H1 (cell line): ENCODE measurements at regions not wholly inside any gene's neighbourhood (a gene's known extent, or its start where the extent isn't known, plus 50 kb on each side); places are given as distances from the start of the nearest gene placed in this dataset.

Experiments used
- CTCF ChIA-PET: fragments of 300-600 bp; sonication (Branson Sonifier 250); formaldehyde crosslinking; loops from one replicate; lab custom pipeline; 2021; ENCODE audit not compliant: partially characterized antibody; lab: Charles Lee
- POLR2A ChIA-PET: fragments of 300-600 bp; sonication (Branson Sonifier 250); formaldehyde crosslinking; loops from one replicate; lab custom pipeline; 2021; ENCODE audit warnings: inconsistent platforms; ENCODE audit not compliant: partially characterized antibody; lab: Charles Lee
- DNase-seq, 2 experiments: peaks; one replicate each; pipeline versions ENCODE4 v3.0.0 to v3.0.0-alpha.2; 2010 to 2022; ENCODE audit warnings: low spot score in 2 of 2, low read depth in 1 of 2, mixed read lengths in 1 of 2
- FAIRE-seq: peaks from 2 replicates; lab custom pipeline; 2011; peaks lifted over from hg19 to GRCh38; lab: Jason Lieb, UNC
- H2AFZ ChIP-seq: 2 replicates; pipeline ENCODE4 v1.8.1; 2012; ENCODE audit warnings: low read length, inconsistent platforms
- H2AK5ac ChIP-seq: 2 replicates; pipeline ENCODE4 v1.6.1; 2013; ENCODE audit warnings: low read depth, low read length
- H2BK120ac ChIP-seq: replicated peaks from 2 replicates; pipeline ENCODE3; 2013; ENCODE audit warnings: low read depth, low read length, inconsistent platforms
- H2BK12ac ChIP-seq: 2 replicates; pipeline ENCODE4 v1.6.1; 2013; ENCODE audit warnings: low read depth, low read length
- H2BK15ac ChIP-seq: 2 replicates; pipeline ENCODE4 v1.6.1; 2013; ENCODE audit warnings: low read length
- H2BK20ac ChIP-seq: 2 replicates; pipeline ENCODE4 v1.6.1; 2013; ENCODE audit warnings: low read length
- H2BK5ac ChIP-seq: 2 replicates; pipeline ENCODE4 v1.6.1; 2013; ENCODE audit warnings: low read depth, low read length
- H3K14ac ChIP-seq: 2 replicates; pipeline ENCODE4 v1.6.1; 2013; ENCODE audit warnings: inconsistent platforms; ENCODE audit not compliant: insufficient read length
- H3K18ac ChIP-seq: 2 replicates; pipeline ENCODE4 v1.6.1; 2013; ENCODE audit warnings: low read length; ENCODE audit errors: extremely low read depth
- H3K23ac ChIP-seq: 2 replicates; pipeline ENCODE4 v1.6.1; 2013; ENCODE audit warnings: inconsistent platforms; ENCODE audit not compliant: insufficient read length
- H3K23me2 ChIP-seq: 2 replicates; pipeline ENCODE4 v1.6.1; 2013; ENCODE audit warnings: low read depth, low read length
- H3K27ac ChIP-seq: 2 replicates; pipeline ENCODE4 v1.6.1; 2011; ENCODE audit warnings: low read depth, low read length, inconsistent platforms
- H3K27me3 ChIP-seq, 4 experiments: replicated peaks in 1 of 4; 1 replicate in 1 of 4; 2 replicates in 3 of 4; pipeline versions ENCODE4 v1.6.1 to v1.8.1; 2011 to 2013; ENCODE audit warnings: low read length in 3 of 4, mild to moderate bottlenecking in 3 of 4, inconsistent platforms in 2 of 4, mixed read lengths in 2 of 4, moderate library complexity in 1 of 4; ENCODE audit not compliant: control insufficient read depth in 3 of 4, insufficient read depth in 3 of 4; ENCODE audit errors: extremely low read depth in 1 of 4
- H3K36me3 ChIP-seq, 4 experiments: 2 replicates each; pipeline versions ENCODE4 v1.6.1 to v1.8.1; 2011 to 2013; ENCODE audit warnings: mild to moderate bottlenecking in 4 of 4, low read length in 3 of 4, moderate library complexity in 2 of 4, control low read depth in 1 of 4, inconsistent platforms in 1 of 4; ENCODE audit not compliant: insufficient read depth in 4 of 4, control insufficient read depth in 2 of 4
- H3K4ac ChIP-seq: replicated peaks from 2 replicates; pipeline ENCODE3; 2013; ENCODE audit warnings: low read length, low read depth, mixed read lengths, inconsistent platforms; ENCODE audit not compliant: insufficient read length
- H3K4me1 ChIP-seq, 4 experiments: replicated peaks in 1 of 4; 1 replicate in 1 of 4; 2 replicates in 3 of 4; pipeline versions ENCODE4 v1.6.1 to v1.8.1; 2011 to 2013; ENCODE audit warnings: low read length in 3 of 4, inconsistent platforms in 2 of 4, mixed read lengths in 1 of 4; ENCODE audit not compliant: insufficient read depth in 4 of 4, control insufficient read depth in 3 of 4
- H3K4me2 ChIP-seq, 2 experiments: 2 replicates each; pipeline versions ENCODE4 v1.6.1 to v1.8.1; 2011 to 2013; ENCODE audit warnings: low read depth in 2 of 2, low read length in 2 of 2, control low read depth in 1 of 2, inconsistent platforms in 1 of 2, mild to moderate bottlenecking in 1 of 2; ENCODE audit not compliant: insufficient read depth in 1 of 2
- H3K4me3 ChIP-seq, 4 experiments: fragments of 200-600, 300-600 bp in 1 of 4; sonication (generic), shearing (Covaris generic), sonication (Bioruptor Twin) in 1 of 4; 2 replicates each; pipeline versions ENCODE4 v1.5.1 to v1.8.1; 2011 to 2016; ENCODE audit warnings: low read length in 4 of 4, low read depth in 3 of 4, control low read depth in 2 of 4, inconsistent platforms in 2 of 4, mild to moderate bottlenecking in 2 of 4, mixed read lengths in 1 of 4, moderate library complexity in 1 of 4; ENCODE audit not compliant: insufficient read depth in 2 of 4; ENCODE audit errors: extremely low read depth in 1 of 4
- H3K56ac ChIP-seq: replicated peaks from 2 replicates; pipeline ENCODE3; 2013; ENCODE audit warnings: low read depth, mild to moderate bottlenecking, mixed read lengths, low read length, inconsistent platforms; ENCODE audit not compliant: insufficient read length
- H3K79me1 ChIP-seq: 2 replicates; pipeline ENCODE4 v1.6.1; 2013; ENCODE audit warnings: low read depth, low read length, control low read depth
- H3K79me2 ChIP-seq, 2 experiments: 2 replicates each; pipeline versions ENCODE4 v1.6.1 to v1.8.1; 2012 to 2013; ENCODE audit warnings: low read length in 2 of 2, mild to moderate bottlenecking in 2 of 2, inconsistent platforms in 1 of 2; ENCODE audit not compliant: insufficient read depth in 2 of 2, control insufficient read depth in 1 of 2
- H3K9ac ChIP-seq, 4 experiments: replicated peaks in 1 of 4; 1 replicate in 1 of 4; 2 replicates in 3 of 4; pipeline versions ENCODE4 v1.6.1 to v1.8.1; 2011 to 2013; ENCODE audit warnings: low read depth in 3 of 4, low read length in 3 of 4, control low read depth in 2 of 4, mild to moderate bottlenecking in 2 of 4, moderate library complexity in 2 of 4, inconsistent platforms in 1 of 4; ENCODE audit errors: extremely low read depth in 1 of 4
- H3K9me3 ChIP-seq, 2 experiments: 2 replicates each; pipeline versions ENCODE4 v1.6.1 to v1.8.1; 2012 to 2013; ENCODE audit warnings: mild to moderate bottlenecking in 2 of 2, moderate library complexity in 2 of 2, control low read depth in 1 of 2, inconsistent platforms in 1 of 2, low read depth in 1 of 2, low read length in 1 of 2, mixed read lengths in 1 of 2; ENCODE audit not compliant: insufficient read depth in 2 of 2
- H4K20me1 ChIP-seq, 2 experiments: replicated peaks in 1 of 2; 2 replicates each; pipeline versions ENCODE3 to v1.8.1; 2011 to 2013; ENCODE audit warnings: inconsistent platforms in 2 of 2, low read length in 2 of 2, mild to moderate bottlenecking in 1 of 2; ENCODE audit not compliant: insufficient read depth in 2 of 2, control insufficient read depth in 1 of 2
- H4K5ac ChIP-seq: 2 replicates; pipeline ENCODE4 v1.6.1; 2013; ENCODE audit warnings: low read length, low read depth, mixed read lengths, inconsistent platforms; ENCODE audit not compliant: insufficient read length
- H4K8ac ChIP-seq: 2 replicates; pipeline ENCODE4 v1.8.0; 2013; ENCODE audit warnings: mild to moderate bottlenecking, moderate library complexity, low read length, inconsistent platforms; ENCODE audit not compliant: insufficient read depth; ENCODE audit errors: extremely low read depth
- H4K91ac ChIP-seq: replicated peaks from 2 replicates; pipeline ENCODE3; 2013; ENCODE audit warnings: low read length, mixed read lengths, inconsistent platforms; ENCODE audit not compliant: insufficient read length
- BACH1 ChIP-seq: IDR thresholded peaks from 2 replicates; pipeline ENCODE4 v1.6.1; 2012; ENCODE audit warnings: low read length, improper control_type of control experiment
- EGR1 ChIP-seq: IDR thresholded peaks from 2 replicates; pipeline ENCODE4 v1.6.1; 2011; ENCODE audit warnings: low read depth, low read length, borderline replicate concordance
- EP300 ChIP-seq, 2 experiments: IDR thresholded peaks; 1 replicate in 1 of 2; 2 replicates in 1 of 2; pipeline ENCODE4 v1.6.1; 2011 to 2012; ENCODE audit warnings: low read depth in 2 of 2, low read length in 2 of 2, mild to moderate bottlenecking in 2 of 2, borderline replicate concordance in 1 of 2, inconsistent platforms in 1 of 2, moderate library complexity in 1 of 2
- JUND ChIP-seq: IDR thresholded peaks from 2 replicates; pipeline ENCODE4 v1.6.1; 2011; ENCODE audit warnings: mild to moderate bottlenecking, improper control_type of control experiment, low read length
- RXRA ChIP-seq: IDR thresholded peaks from 2 replicates; pipeline ENCODE4 v1.6.1; 2011; ENCODE audit warnings: low read depth, mild to moderate bottlenecking, low read length, moderate library complexity; ENCODE audit not compliant: insufficient read depth
- TAF7 ChIP-seq: optimal IDR thresholded peaks from 2 replicates; pipeline ENCODE3; 2011; ENCODE audit warnings: low read depth, mild to moderate bottlenecking, inconsistent platforms, low read length, moderate library complexity, borderline replicate concordance
- WGBS, 2 experiments: shearing (Covaris generic) in 1 of 2; methylation state at CpG; one replicate each; pipeline versions ENCODE4 v1.1.6 to v1.1.7; 2013 to 2015; ENCODE audit warnings: low lambda C conversion rate in 2 of 2, mixed read lengths in 2 of 2, inconsistent platforms in 1 of 2, low coverage in 1 of 2, missing lambda C conversion rate in 1 of 2; ENCODE audit not compliant: insufficient replicate concordance in 2 of 2, insufficient coverage in 1 of 2, insufficient read length in 1 of 2; ENCODE audit errors: extremely low coverage in 1 of 2, missing lambda C conversion rate in 1 of 2; 5-methylcytosine and 5-hydroxymethylcytosine counted together

DNA sequence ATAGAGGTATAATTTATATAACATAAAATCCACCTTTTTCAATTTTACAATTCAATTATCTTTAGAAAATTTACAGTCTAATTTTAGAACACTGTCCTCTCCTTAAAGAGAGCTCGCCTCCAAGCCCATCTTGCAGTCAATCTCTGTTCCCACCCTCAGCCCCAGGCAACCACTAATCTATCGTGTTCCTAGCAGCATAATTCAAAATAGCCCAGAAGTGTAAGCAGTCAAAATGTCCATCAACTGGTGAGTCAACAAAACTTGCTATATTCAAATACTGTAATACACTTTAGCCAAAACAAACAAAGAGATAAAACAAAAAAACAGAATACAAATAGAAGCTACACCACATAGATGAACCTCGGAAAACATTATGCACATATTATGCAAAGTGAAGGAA, 1006.8 kb upstream of the EEF2KMT start:
- DNase-seq (no peak), FAIRE-seq (no peak)
- Histone ChIP-seq H2BK12ac (no peak overlapping the region), H3K23me2 (no peaks in the 10 kb centered on the region; the same call in 1 of the 2 replicates), H4K20me1 (no peaks in the 10 kb centered on the region), H3K36me3 (no peaks in the 10 kb centered on the region), H3K4ac (no peak overlapping the region), H3K4me3 (no peak overlapping the region), H3K9me3 (peaks cover 0 to 4% of the 10 kb centered on the region in 2 experiments; a peak in 1 of 4 replicates), H4K91ac (no peak overlapping the region), H2AFZ (no peak overlapping the region), H3K23ac (no peak overlapping the region), H3K79me1 (no peaks in the 10 kb centered on the region), H3K18ac (no peak overlapping the region), H3K56ac (no peak overlapping the region), H2BK20ac (no peak overlapping the region), H3K4me1 (peaks cover 0 to 3% (median 0%) of the 10 kb centered on the region in 4 experiments; a peak in 1 of 7 replicates), H3K14ac (no peak overlapping the region), H3K4me2 (no peak overlapping the region), H3K79me2 (no peaks in the 10 kb centered on the region), H2BK120ac (no peak overlapping the region), H2BK15ac (no peak overlapping the region), H3K27ac (no peak overlapping the region), H3K9ac (no peak overlapping the region), H4K8ac (no peak overlapping the region), H2BK5ac (no peak overlapping the region), H4K5ac (no peak overlapping the region), H3K27me3 (no peaks in the 10 kb centered on the region; a peak in 1 of 7 replicates), H2AK5ac (no peak overlapping the region)
- no peak for TF ChIP-seq BACH1
- TF ChIP-seq EP300 (IDR thresholded peaks at IDR 0.05; ENCODE audit: borderline replicate concordance in 1 of 2, low read depth in 2 of 2, low read length in 2 of 2), result no peak
- TF ChIP-seq RXRA, result no peak
- no peak for TF ChIP-seq EGR1
- TF ChIP-seq TAF7, result no peak
- no peak for TF ChIP-seq JUND
- ChIA-PET CTCF (interaction anchor here (2.3 kb wide), 1 partner anchor 22 kb away, joined by 10 read pairs; no protein-coding TSS in a partner anchor), POLR2A (no interaction called here)
- 90% methylated on average over 3 of the region's 3 CpGs; no CpG with 5 or more reads in 1 of the 2 experiments for WGBS, 2 experiments
